Karpas-422 (cell line): ENCODE measurements at regions not wholly inside any gene's neighbourhood (a gene's known extent, or its start where the extent isn't known, plus 50 kb on each side); places are given as distances from the start of the nearest gene placed in this dataset.

Source experiments
- DNase-seq: peaks from one replicate; pipeline ENCODE4 v3.0.0-alpha.2; 2015
- H2AFZ ChIP-seq: fragments of 200-600 bp; sonication (generic); 2 replicates; pipeline ENCODE4 v1.6.1; 2014; ENCODE audit warnings: antibody characterized with exemption, low read length, mixed read lengths
- H3K27ac ChIP-seq: fragments of 200-600 bp; sonication (generic); 2 replicates; pipeline ENCODE4 v1.5.1; 2014; ENCODE audit warnings: mild to moderate bottlenecking, low read length, moderate library complexity
- H3K27me3 ChIP-seq: fragments of 200-600 bp; sonication (generic); 2 replicates; pipeline ENCODE4 v1.6.1; 2014; ENCODE audit warnings: low read length, mixed read lengths
- H3K36me3 ChIP-seq: fragments of 200-600 bp; sonication (generic); 2 replicates; pipeline ENCODE4 v1.6.1; 2014; ENCODE audit warnings: low read length, mixed read lengths; ENCODE audit not compliant: insufficient read depth
- H3K4me1 ChIP-seq: fragments of 200-600 bp; sonication (generic); 2 replicates; pipeline ENCODE4 v1.6.1; 2014; ENCODE audit warnings: mild to moderate bottlenecking, low read length, mixed read lengths
- H3K4me2 ChIP-seq: fragments of 200-600 bp; sonication (generic); 2 replicates; pipeline ENCODE4 v1.6.1; 2014; ENCODE audit warnings: low read length, low read depth, mild to moderate bottlenecking; ENCODE audit not compliant: poor library complexity, severe bottlenecking
- H3K4me3 ChIP-seq: fragments of 200-600 bp; sonication (generic); 2 replicates; pipeline ENCODE4 v1.5.1; 2014; ENCODE audit warnings: mild to moderate bottlenecking, antibody characterized with exemption, low read length, mixed read lengths
- H3K79me2 ChIP-seq: fragments of 200-600 bp; sonication (generic); 2 replicates; pipeline ENCODE4 v1.6.1; 2014; ENCODE audit warnings: mild to moderate bottlenecking, low read length, mixed read lengths
- H3K9ac ChIP-seq: fragments of 200-600 bp; sonication (generic); 2 replicates; pipeline ENCODE4 v1.6.0; 2014; ENCODE audit warnings: low read length
- H3K9me2 ChIP-seq: fragments of 200-600 bp; sonication (generic), shearing (Covaris generic); replicated peaks from 2 replicates; pipeline ENCODE4 v1.6.0; 2014; ENCODE audit warnings: mild to moderate bottlenecking, low read length, moderate library complexity; ENCODE audit not compliant: insufficient read depth
- H3K9me3 ChIP-seq: fragments of 300-700, 200-600 bp; sonication (generic); 2 replicates; pipeline ENCODE4 v1.6.1; 2014; ENCODE audit warnings: low read length, mixed read lengths
- H4K20me1 ChIP-seq: fragments of 200-600 bp; sonication (generic); 2 replicates; pipeline ENCODE4 v1.6.1; 2014; ENCODE audit warnings: mild to moderate bottlenecking, antibody characterized with exemption, low read length, low read depth; ENCODE audit not compliant: insufficient read depth

DNA sequence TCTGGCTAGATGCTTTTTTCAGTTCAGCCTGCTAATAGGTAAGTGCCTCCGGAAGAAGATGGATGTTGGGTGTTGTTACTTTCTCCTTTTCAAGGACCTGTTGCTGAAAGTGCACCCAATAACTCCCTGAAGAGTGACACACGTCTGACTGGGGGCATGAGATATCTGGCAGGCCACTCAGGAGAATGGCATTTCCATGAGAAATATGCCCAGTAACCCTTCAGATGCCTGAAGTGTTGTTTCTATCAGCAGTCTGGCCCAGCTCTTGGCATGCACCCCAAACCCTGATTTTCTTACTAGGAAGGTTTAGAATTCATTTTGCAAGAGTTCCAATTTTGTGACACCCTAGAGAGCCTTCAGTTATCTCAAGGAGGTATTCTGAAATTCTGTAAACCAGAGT, 71.5 kb downstream of the ARHGAP35 start:
- Histone ChIP-seq H3K4me1 (peaks cover 9% of the 10 kb centered on the region), H3K4me2 (no peak overlapping the region), H3K9me3 (no peaks in the 10 kb centered on the region), H3K36me3 (peaks cover 3% of the 10 kb centered on the region; the same call in 1 of the 2 replicates), H2AFZ (no peak overlapping the region), H4K20me1 (0 out of 2 replicates have a peak, but pooled peaks cover 5% of the 10 kb centered on the region), H3K27me3 (no peaks in the 10 kb centered on the region), H3K27ac (no peak overlapping the region), H3K9me2 (no peaks in the 10 kb centered on the region), H3K9ac (no peak overlapping the region), H3K4me3 (no peak overlapping the region), H3K79me2 (peaks cover 97% of the 10 kb centered on the region)
- no peak for DNase-seq

DNA sequence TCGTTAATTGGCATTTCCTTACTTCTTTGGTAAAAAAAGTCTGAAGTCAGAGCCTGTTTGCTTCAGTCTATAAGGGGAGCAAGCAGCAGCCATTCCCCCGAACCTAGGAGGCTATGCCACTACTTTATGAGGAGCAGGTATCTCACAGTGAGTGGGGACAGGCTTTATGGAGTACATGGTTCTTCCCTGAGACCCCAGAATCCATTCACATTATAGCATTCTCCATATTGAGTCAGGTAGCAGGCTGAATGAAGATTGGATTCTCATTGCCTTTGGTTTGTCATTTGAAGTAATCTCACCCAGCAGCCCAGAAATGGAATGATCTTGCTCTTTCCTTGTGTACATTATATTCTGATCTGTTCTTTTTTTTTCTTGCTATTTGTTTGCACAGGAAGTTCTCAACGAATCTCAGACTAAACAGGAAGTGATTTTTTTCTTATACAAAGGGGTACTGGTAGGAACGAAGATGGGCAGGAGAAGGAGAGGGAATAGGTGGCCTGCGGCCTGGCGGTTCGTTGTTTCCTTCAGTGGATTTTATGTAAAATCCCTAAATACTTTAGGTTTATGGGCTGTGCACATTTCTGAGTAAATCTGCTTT, 74.4 kb downstream of the ARHGAP35 start:
- H2AFZ ChIP-seq: no peak overlapping the region
- peaks cover 6% of the 10 kb centered on the region; the same call in 1 of the 2 replicates for H3K36me3 ChIP-seq
- DNase-seq: no peak
- H3K4me3 ChIP-seq: no peak overlapping the region
- H3K4me1 ChIP-seq: no peaks in the 10 kb centered on the region
- no peaks in the 10 kb centered on the region for H3K27me3 ChIP-seq
- H3K27ac ChIP-seq: no peak overlapping the region
- no peaks in the 10 kb centered on the region for H3K9me3 ChIP-seq
- H3K9ac ChIP-seq: no peak overlapping the region
- no peak overlapping the region for H3K4me2 ChIP-seq
- peaks cover 87% of the 10 kb centered on the region for H3K79me2 ChIP-seq
- H4K20me1 ChIP-seq: 0 out of 2 replicates have a peak, but pooled peaks cover 3% of the 10 kb centered on the region
- H3K9me2 ChIP-seq: no peaks in the 10 kb centered on the region

DNA sequence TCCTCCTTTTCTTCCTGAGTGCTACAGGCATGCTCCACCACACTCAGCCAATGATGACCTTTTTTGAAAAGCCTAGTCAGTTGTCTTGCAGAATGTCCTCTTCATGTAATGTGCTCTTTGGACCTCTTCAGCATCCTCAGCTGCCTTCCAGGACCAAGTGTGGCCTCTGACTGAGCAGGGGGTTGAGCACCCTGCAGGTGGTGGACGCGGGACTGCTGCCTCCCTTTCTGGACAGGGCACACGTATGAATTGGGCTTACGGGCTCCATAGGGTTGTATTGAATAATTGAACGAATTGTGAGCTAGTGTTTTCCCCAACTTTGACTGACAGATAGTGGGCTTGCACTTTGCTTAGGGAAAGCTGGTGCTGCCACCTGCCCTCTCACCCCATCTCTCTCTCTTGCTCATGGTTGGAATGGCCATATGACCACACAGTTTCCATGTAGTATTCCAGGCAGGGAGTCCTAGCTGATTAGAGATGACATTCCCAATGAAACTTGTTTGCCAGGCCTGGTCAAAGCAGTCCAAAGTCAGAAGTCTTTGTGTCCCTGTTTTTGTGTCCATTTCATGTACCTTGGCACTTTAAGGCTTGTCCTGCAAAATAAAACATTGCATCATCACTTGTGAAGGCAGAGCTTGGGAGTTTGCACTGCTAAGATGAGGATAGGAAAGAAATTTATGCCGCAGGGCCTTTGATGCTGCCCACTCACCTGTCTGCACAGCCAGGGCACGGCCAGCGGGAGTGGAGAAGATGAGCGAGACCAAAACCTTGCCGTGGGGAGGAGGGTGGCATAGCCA, 76.3 kb upstream of the NPAS1 start:
- Histone ChIP-seq H4K20me1 (no peaks in the 10 kb centered on the region), H3K4me1 (peaks cover 11% of the 10 kb centered on the region), H3K9me2 (no peaks in the 10 kb centered on the region), H3K4me3 (no peak overlapping the region), H2AFZ (no peak overlapping the region), H3K27me3 (no peaks in the 10 kb centered on the region), H3K9me3 (no peaks in the 10 kb centered on the region), H3K27ac (no peak overlapping the region), H3K36me3 (peaks cover 5% of the 10 kb centered on the region; the same call in 1 of the 2 replicates), H3K9ac (no peak overlapping the region), H3K79me2 (peaks cover 88% of the 10 kb centered on the region), H3K4me2 (no peak overlapping the region)
- no peak for DNase-seq

DNA sequence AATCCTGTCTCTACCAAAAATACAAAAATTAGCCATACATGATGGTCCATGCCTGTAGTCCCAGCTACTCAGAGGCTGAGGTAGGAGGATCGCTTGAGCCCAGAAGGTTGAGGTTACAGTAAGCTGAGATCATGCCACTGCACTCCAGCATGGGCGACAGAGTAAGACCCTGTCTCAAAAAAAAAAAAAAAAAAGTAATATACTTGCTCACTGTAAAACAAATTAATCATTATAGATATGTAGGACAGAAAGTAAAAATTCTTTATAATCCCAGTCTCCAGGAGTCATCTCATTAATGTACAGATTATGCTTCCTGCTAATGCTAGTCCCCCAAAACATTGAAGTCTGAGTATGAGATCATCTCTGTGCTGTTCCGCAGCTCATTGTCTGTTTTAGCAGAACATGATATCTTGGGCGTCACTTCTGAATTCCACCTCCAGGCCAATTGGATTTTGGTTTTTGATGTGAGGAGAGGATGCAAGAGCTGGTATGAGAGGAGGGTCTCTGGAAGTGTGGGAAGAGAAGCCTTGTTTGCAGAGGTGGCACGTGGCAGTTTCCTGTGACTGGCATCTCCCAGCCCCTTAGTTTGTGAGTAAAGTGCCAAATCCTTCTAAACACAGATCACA, 75.4 kb upstream of the NPAS1 start:
- no peak overlapping the region for H3K27ac ChIP-seq
- peaks cover 17% of the 10 kb centered on the region for H3K4me1 ChIP-seq
- DNase-seq: no peak
- H3K4me2 ChIP-seq: no peak overlapping the region
- no peaks in the 10 kb centered on the region for H3K9me2 ChIP-seq
- no peaks in the 10 kb centered on the region for H4K20me1 ChIP-seq
- no peak overlapping the region for H2AFZ ChIP-seq
- H3K36me3 ChIP-seq: peaks cover 7% of the 10 kb centered on the region; the same call in 1 of the 2 replicates
- H3K9me3 ChIP-seq: no peaks in the 10 kb centered on the region
- H3K27me3 ChIP-seq: no peaks in the 10 kb centered on the region
- no peak overlapping the region for H3K9ac ChIP-seq
- no peak overlapping the region for H3K4me3 ChIP-seq
- peaks cover 90% of the 10 kb centered on the region for H3K79me2 ChIP-seq

DNA sequence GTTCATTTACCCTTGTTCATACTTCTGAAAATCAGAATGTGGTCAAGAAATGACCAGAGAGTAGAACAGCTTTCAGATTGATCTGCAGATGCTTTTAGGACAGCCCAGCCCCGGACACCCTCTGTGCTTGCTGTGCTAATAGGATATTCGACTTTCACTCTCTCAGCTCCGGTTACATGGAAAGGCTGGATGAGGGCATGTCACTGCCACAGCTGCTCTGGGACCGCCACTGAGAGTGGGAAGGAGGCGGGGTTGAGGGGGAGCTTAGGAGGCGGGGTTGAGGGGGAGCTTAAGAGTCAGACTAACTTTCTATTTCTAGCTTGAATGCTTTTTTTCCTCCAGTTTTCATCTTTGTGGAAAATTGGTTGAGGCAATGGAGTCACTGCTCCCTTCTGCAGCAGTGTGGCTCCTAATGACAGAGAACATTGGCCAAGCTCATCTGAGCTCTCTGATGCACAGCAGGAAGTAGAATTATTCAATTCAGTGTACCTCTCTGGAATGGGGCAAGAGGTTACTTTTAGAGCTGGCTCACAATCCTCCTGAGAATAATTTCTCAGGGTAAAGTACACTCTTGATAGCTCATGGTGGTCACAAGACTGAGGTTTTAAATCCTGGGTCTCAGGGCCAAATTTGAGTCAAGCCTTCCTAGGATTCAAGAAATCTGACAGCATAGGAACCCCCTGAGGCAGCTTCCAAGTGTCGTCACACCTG, 74.6 kb upstream of the NPAS1 start:
- Histone ChIP-seq H3K27me3 (no peaks in the 10 kb centered on the region), H3K4me2 (no peak overlapping the region), H3K9me2 (no peaks in the 10 kb centered on the region), H3K4me1 (peaks cover 25% of the 10 kb centered on the region), H3K36me3 (peaks cover 7% of the 10 kb centered on the region; the same call in 1 of the 2 replicates), H3K27ac (no peak overlapping the region), H3K4me3 (no peak overlapping the region), H3K9me3 (no peaks in the 10 kb centered on the region), H4K20me1 (no peaks in the 10 kb centered on the region), H3K9ac (no peak overlapping the region), H3K79me2 (peaks cover 93% of the 10 kb centered on the region), H2AFZ (no peak overlapping the region)
- no peak for DNase-seq

DNA sequence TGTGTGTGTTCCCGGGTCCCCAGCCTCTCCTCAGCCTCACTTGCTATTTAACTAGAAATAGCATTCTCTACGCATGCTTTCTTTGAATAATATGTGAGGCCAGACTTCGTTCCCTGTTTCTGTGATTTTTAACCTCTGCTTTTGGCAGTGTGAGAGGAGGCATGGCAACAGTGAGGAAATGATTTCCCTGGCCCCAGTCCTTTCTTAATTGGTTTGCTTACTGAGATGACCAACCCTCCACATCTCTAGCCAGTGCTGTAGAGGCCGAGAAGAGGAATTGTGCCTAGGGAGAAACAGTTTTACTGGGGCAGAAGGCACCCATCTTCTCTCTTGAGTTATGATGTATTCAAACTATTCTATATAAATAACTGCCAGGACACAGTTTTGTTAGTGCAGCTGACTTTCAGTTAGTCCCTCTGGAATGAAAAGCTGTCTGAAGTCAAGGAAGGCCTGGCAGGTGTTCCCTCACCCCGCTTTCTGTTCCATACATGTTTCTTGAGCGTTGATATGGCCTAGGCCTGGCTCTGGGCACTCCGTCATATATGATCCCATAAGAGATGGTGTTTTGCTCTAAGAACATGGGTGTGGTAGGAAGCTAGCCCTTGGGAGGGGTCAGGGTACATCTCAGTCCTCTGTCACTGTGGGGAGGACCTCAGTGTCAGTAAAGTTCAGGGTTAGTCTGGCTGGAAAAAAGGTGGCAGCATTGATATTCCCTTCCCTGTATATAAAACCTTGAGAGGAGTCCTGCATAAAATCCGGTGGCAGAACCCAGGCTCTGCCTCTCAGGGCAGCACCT, 73.7 kb upstream of the NPAS1 start:
- Histone ChIP-seq H2AFZ (no peak overlapping the region), H3K9ac (no peak overlapping the region), H4K20me1 (no peaks in the 10 kb centered on the region), H3K36me3 (peaks cover 7% of the 10 kb centered on the region; the same call in 1 of the 2 replicates), H3K9me3 (no peaks in the 10 kb centered on the region), H3K4me3 (no peak overlapping the region), H3K79me2 (peaks cover 95% of the 10 kb centered on the region), H3K9me2 (no peaks in the 10 kb centered on the region), H3K4me2 (no peak overlapping the region), H3K4me1 (peaks cover 33% of the 10 kb centered on the region), H3K27me3 (no peaks in the 10 kb centered on the region), H3K27ac (no peak overlapping the region)
- no peak for DNase-seq

DNA sequence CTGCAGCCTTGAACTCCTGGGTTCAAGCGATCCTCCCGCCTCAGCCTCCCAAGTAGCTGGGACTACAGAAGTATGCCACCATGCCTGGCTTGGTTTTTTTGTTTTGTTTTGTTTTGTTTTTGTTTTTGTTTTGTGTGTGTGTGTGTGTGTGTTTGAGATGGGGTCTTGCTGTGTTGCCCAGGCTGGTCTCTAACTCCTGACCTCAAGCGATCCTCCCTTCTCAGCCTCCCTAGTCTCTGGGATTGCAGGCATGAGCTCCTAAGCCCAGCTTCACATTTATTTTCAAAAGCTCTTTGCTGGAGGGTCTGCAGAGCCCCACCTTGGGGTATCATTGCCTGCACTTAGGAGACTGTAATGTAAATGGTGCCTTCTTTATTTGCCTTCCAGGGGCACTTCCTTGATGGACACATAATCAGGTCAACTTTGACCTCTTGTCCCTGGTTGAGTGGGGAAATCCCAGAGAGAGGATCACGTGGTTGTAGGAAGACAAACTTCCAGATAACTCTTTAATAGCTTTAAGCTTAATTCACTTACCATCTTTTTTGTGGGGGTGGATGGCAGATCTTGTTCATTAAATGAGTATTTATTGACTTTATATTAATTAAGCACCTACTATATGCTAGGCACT, 72.9 kb upstream of the NPAS1 start:
- Histone ChIP-seq H4K20me1 (no peaks in the 10 kb centered on the region), H3K9me3 (no peaks in the 10 kb centered on the region), H3K4me3 (no peak overlapping the region), H3K9me2 (no peaks in the 10 kb centered on the region), H3K4me2 (no peak overlapping the region), H3K9ac (no peak overlapping the region), H3K4me1 (peaks cover 42% of the 10 kb centered on the region), H3K27ac (no peak overlapping the region), H3K36me3 (peaks cover 7% of the 10 kb centered on the region; the same call in 1 of the 2 replicates), H3K27me3 (no peaks in the 10 kb centered on the region), H2AFZ (no peak overlapping the region), H3K79me2 (peaks cover 96% of the 10 kb centered on the region)
- no peak for DNase-seq
